ENCODE measurements at regions not wholly inside any gene's neighbourhood (a gene's known extent, or its start where the extent isn't known, plus 50 kb on each side); places are given as distances from the start of the nearest gene placed in this dataset.

- FAIRE-seq (no peak), DNase-seq (no peak)
- H3K4me3 ChIP-seq (ENCODE audit: low read length in 3 of 3): no peak overlapping the region
- TF ChIP-seq, protein P1, sequence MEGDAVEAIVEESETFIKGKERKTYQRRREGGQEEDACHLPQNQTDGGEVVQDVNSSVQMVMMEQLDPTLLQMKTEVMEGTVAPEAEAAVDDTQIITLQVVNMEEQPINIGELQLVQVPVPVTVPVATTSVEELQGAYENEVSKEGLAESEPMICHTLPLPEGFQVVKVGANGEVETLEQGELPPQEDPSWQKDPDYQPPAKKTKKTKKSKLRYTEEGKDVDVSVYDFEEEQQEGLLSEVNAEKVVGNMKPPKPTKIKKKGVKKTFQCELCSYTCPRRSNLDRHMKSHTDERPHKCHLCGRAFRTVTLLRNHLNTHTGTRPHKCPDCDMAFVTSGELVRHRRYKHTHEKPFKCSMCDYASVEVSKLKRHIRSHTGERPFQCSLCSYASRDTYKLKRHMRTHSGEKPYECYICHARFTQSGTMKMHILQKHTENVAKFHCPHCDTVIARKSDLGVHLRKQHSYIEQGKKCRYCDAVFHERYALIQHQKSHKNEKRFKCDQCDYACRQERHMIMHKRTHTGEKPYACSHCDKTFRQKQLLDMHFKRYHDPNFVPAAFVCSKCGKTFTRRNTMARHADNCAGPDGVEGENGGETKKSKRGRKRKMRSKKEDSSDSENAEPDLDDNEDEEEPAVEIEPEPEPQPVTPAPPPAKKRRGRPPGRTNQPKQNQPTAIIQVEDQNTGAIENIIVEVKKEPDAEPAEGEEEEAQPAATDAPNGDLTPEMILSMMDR (IDR thresholded peaks at IDR 0.05; ENCODE audit: borderline replicate concordance, extremely low read depth, insufficient read depth): no peak
- H3K36me3 ChIP-seq (ENCODE audit: control insufficient read depth in 2 of 3, insufficient read depth in 3 of 3, low read length in 3 of 3): no peaks in the 10 kb centered on the region
- no peaks in the 10 kb centered on the region for H3K9me3 ChIP-seq (ENCODE audit: control insufficient read depth in 2 of 3, insufficient read depth in 1 of 3, low read length in 3 of 3)
- H3K27ac ChIP-seq (ENCODE audit: low read depth in 2 of 2, low read length in 2 of 2): no peak overlapping the region
- intact Hi-C loops (cut with DNase I): no loop called here
- no peaks in the 10 kb centered on the region for H3K27me3 ChIP-seq (ENCODE audit: control insufficient read depth, insufficient read depth, low read length)
- no peaks in the 10 kb centered on the region for H3K4me1 ChIP-seq (ENCODE audit: control insufficient read depth in 2 of 3, insufficient read depth in 2 of 3, low read depth in 1 of 3, low read length in 3 of 3)
- no peak overlapping the region for H3K9ac ChIP-seq (ENCODE audit: low read length in 3 of 3)
Measured at GRCh38 chr5:92471861-92472260, 1088.7 kb upstream of the ARRDC3 start.

- H3K9ac ChIP-seq (ENCODE audit: low read length in 3 of 3): no peak overlapping the region
- TF ChIP-seq, protein P1 (IDR thresholded peaks at IDR 0.05; ENCODE audit: borderline replicate concordance, extremely low read depth, insufficient read depth): no peak
- no peaks in the 10 kb centered on the region for H3K36me3 ChIP-seq (ENCODE audit: control insufficient read depth in 2 of 3, insufficient read depth in 3 of 3, low read length in 3 of 3)
- H3K9me3 ChIP-seq (ENCODE audit: control insufficient read depth in 2 of 3, insufficient read depth in 1 of 3, low read length in 3 of 3): no peaks in the 10 kb centered on the region
- H3K4me3 ChIP-seq (ENCODE audit: low read length in 3 of 3): no peak overlapping the region
- H3K27me3 ChIP-seq (ENCODE audit: control insufficient read depth, insufficient read depth, low read length): no peaks in the 10 kb centered on the region
- FAIRE-seq: no peak
- intact Hi-C loops (cut with DNase I): no loop called here
- no peak for DNase-seq
- no peaks in the 10 kb centered on the region for H3K4me1 ChIP-seq (ENCODE audit: control insufficient read depth in 2 of 3, insufficient read depth in 2 of 3, low read depth in 1 of 3, low read length in 3 of 3)
- H3K27ac ChIP-seq (ENCODE audit: low read depth in 2 of 2, low read length in 2 of 2): no peak overlapping the region
Measured at GRCh38 chr5:92470770-92471169, 1087.7 kb upstream of the ARRDC3 start.

DNA sequence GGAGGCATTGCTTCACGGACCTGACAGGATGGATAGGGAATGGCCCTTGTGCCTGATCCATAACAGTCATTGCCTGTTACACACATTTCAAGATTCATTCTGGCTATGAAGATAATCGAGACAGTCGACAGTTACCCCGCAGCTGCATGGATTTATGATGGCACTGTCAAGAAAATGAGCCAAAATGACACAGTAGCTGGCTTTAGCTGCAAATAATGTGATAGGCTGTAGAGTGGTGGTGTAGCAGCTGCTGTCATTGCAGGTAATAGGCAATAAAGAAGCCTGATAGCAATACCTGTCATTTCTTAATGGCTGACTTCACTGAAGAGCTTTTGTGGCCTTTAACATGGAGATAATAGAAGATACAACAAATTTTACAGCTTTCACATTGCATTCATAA is 1085.2 kb upstream of the ARRDC3 start:
- H3K36me3 ChIP-seq (ENCODE audit: control insufficient read depth in 2 of 3, insufficient read depth in 3 of 3, low read length in 3 of 3): no peaks in the 10 kb centered on the region
- H3K9ac ChIP-seq (ENCODE audit: low read length in 3 of 3): no peak overlapping the region
- H3K4me3 ChIP-seq (ENCODE audit: low read length in 3 of 3): no peak overlapping the region
- no peak overlapping the region for H3K27ac ChIP-seq (ENCODE audit: low read depth in 2 of 2, low read length in 2 of 2)
- intact Hi-C loops (cut with DNase I): no loop called here
- H3K9me3 ChIP-seq (ENCODE audit: control insufficient read depth in 2 of 3, insufficient read depth in 1 of 3, low read length in 3 of 3): no peaks in the 10 kb centered on the region
- FAIRE-seq (no peak), DNase-seq (no peak)
- H3K4me1 ChIP-seq (ENCODE audit: control insufficient read depth in 2 of 3, insufficient read depth in 2 of 3, low read depth in 1 of 3, low read length in 3 of 3): no peaks in the 10 kb centered on the region
- TF ChIP-seq, protein P1 (IDR thresholded peaks at IDR 0.05; ENCODE audit: borderline replicate concordance, extremely low read depth, insufficient read depth): no peak
- no peaks in the 10 kb centered on the region for H3K27me3 ChIP-seq (ENCODE audit: control insufficient read depth, insufficient read depth, low read length)

DNA sequence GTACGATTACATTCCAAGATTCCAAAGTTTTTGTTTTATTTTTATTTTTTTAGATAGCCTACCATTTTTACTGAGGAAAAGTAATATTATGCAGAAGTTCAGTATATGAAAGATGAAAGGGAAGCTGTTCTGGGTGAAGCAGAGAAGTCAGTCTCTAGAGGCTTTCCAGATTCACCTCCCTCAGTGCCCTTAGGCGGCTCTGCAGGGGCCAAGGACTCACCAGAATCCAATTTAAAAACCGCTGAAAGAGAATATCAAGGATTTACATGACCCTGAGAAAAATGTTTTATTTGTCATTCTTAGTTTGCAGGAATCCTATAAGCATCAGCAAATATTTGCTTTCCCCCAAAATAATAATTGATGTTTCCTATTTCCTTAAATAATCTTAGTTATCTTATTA is 1084.6 kb upstream of the ARRDC3 start:
- FAIRE-seq: no peak
- intact Hi-C loops (cut with DNase I): no loop called here
- no peak overlapping the region for H3K9ac ChIP-seq (ENCODE audit: low read length in 3 of 3)
- H3K36me3 ChIP-seq (ENCODE audit: control insufficient read depth in 2 of 3, insufficient read depth in 3 of 3, low read length in 3 of 3): no peaks in the 10 kb centered on the region
- no peaks in the 10 kb centered on the region for H3K4me1 ChIP-seq (ENCODE audit: control insufficient read depth in 2 of 3, insufficient read depth in 2 of 3, low read depth in 1 of 3, low read length in 3 of 3)
- H3K9me3 ChIP-seq (ENCODE audit: control insufficient read depth in 2 of 3, insufficient read depth in 1 of 3, low read length in 3 of 3): no peaks in the 10 kb centered on the region
- no peaks in the 10 kb centered on the region for H3K27me3 ChIP-seq (ENCODE audit: control insufficient read depth, insufficient read depth, low read length)
- H3K4me3 ChIP-seq (ENCODE audit: low read length in 3 of 3): no peak overlapping the region
- TF ChIP-seq, protein P1 (IDR thresholded peaks at IDR 0.05; ENCODE audit: borderline replicate concordance, extremely low read depth, insufficient read depth): no peak
- no peak overlapping the region for H3K27ac ChIP-seq (ENCODE audit: low read depth in 2 of 2, low read length in 2 of 2)
- DNase-seq: no peak
